GM21786 (cell line): ENCODE measurements at regions not wholly inside any gene's neighbourhood (a gene's known extent, or its start where the extent isn't known, plus 50 kb on each side); places are given as distances from the start of the nearest gene placed in this dataset.
"Not testable (repeated sequence)": the region's sequence is repeated elsewhere in the genome, so short reads cannot be mapped to it uniquely, and the experiment has no call there.

Experiments
- ATAC-seq: cut with Tn5 transposase; IDR thresholded peaks from one replicate; pipeline ENCODE4 v1.9.1; 2021; ENCODE audit not compliant: unreplicated experiment

DNA sequence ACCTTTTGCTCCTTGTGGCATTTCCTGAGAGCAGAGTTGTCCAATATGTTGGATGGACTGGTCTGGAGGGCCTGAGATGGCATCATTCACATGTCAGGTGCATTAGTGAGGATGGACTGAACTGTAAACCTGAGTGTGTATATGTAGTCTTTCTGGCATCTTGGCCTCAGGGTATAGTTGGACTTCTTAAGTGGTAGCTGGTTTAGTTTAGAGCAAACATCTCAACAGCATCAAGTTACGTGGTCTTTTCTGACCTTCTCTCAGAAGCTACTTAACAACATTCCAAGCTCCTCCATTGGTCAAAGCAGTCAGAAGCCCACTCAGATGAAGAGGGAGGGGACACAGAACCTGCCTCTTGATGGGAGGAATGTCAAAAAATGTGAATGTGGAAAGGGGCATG, 829.9 kb downstream of the METTL15 start:
- no peak for ATAC-seq

DNA sequence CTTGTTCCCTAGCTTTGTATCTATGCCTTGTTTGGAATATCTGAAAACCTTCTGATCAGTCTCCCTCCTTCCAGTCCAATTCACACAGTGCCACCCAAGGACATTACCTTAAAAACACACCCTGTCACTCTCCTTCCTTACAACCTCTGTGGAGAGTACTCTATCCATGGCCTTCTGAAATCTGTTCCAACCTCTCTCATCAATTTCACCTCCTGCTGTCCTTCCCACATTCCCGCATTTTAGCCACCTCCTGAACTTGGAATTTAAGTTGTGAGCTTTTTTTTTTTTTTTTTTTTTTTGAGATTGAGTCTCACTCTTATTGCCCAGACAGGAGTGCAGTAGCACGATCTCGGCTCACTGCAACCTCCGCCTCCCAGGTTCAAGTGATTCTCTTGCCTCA, 824.8 kb downstream of the METTL15 start:
- ATAC-seq = no peak

DNA sequence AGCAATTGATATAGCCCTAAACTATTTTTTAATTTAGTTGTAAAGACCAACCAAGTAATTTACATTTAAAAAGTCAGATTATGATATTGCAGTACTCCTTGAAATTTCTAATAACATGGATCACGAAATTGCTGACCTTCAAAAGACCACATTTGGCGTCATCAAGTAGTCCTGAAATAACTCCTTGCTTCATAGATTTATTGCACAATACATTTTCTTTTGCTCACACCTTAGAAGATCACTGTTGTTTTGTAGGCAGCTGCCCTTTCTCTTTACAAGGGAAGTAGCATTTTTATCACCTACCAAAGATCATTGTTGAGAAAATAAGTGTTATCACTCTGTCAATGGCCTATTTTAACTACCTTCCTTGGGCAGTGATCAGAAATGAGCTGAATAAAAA, 815.8 kb downstream of the METTL15 start:
- no peak for ATAC-seq

DNA sequence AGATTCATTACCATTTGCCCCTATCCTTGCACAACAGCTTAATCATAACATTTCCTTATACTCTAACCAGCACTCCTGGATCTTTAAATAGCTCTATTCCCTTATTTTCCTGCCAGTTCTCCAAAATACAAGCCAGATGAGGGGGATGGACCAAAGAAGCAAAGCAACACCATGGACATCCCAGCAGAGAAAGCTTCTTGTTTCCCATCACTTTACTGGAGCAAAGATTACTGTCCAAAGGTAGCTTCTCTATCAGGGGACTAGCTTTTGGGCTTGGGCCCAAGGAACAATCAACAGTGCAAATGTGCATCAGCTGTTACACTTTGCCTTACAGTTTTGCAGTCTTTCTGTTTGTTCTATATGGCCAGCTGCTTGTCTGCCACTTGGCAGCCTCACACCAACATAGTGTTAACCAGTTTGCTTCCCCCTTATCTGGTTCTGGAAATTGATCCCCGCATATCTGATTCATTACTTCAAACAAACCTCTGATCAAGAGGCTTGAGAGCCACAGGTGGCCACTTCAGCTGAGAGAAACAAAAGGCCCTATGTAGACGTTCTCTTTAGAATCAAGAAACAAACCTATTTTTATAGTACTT, 814.3 kb downstream of the METTL15 start:
- ATAC-seq = no peak

DNA sequence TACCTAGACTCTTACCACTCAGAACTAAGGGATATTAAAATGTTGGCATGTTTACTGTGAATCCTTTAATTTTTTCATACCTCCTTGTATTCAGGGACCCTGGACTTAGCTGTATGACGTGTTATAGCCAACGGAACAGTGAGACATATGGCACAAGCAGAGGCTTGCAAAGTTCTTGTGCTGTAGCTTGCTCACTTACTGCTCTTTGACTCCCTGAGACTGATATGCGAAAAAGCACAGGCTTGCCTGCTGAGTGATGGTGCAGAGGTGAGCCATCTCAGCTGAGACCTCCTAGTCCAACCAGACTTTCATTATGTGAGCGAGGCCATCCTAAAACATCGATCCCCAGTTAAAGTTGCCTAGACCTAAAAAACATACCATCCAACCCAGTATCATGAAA, 811.0 kb downstream of the METTL15 start:
- ATAC-seq = no peak

DNA sequence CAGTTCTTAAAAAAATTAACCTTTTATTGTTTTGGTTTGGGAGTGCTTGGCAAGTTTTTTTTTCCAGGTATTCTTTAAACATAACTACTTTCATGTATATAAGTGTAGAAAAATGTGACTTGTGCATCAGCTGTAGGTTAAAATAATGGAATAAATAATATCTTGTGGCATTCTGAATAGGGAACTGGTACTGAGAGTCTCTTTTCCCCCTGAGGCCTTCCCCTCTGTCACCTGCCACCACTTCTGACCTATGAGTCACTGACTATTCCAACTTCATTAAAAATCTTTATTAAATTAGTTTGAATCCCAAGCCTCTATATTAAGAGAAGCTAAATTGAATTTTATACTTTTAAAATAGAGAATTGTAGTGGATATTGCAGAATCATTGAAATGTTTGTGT, 805.7 kb downstream of the METTL15 start:
- no peak for ATAC-seq

DNA sequence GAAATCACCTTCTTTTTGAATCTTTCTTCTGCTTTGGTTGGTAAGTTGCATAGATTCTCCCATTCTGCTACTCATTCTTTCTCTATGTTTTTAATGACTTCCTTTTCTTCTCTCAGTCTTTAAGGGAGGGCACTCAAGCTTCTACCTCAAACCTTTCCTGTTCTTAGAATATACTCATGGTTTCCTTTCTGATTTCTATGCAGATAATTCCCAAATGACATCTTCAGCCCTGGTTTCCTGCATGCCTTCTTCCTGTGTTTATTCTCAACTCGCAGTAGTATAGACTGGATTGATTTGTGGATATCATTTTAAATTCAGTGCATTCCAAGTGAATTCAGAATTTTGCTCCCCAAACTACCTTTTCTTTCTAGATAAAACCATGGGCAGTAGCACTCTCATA, 803.6 kb downstream of the METTL15 start:
- no peak for ATAC-seq

DNA sequence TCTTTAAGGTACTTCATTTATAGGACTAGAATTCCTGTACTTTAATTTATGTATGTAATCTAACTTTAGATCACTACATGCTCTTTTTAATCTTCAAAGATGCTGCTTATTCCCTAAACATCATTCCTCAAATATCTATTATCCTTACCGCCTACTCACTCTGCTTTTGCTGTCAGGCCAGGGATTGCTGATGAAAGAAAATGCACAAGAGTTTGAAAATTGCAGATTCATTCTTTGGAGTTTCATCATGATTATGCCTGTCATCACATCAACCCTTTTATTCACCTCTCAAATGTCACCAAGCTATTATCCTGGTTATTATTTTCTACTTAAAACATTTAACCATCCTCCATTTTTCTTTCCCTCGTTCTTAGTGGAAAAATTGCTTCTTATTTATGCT, 802.7 kb downstream of the METTL15 start:
- ATAC-seq = no peak

DNA sequence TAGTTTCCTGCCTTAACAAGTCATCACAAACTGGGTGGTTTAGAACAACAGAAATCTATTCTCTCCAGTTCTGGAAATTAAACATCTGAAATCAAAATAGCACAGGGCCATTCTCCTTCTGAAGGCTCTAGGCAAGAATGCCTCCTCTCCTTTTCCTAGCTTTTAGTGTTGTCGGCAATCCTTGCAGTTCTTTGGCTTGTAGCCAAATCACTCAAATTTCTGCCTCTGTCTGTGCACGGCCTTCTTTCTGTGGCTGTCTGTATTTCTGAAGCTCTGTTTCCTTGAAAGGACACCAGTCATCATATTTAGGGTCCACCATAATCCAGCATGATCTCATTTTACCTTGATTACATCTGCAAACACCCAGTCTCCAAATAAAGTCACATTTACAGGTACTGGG, 795.5 kb downstream of the METTL15 start:
- ATAC-seq = no peak

DNA sequence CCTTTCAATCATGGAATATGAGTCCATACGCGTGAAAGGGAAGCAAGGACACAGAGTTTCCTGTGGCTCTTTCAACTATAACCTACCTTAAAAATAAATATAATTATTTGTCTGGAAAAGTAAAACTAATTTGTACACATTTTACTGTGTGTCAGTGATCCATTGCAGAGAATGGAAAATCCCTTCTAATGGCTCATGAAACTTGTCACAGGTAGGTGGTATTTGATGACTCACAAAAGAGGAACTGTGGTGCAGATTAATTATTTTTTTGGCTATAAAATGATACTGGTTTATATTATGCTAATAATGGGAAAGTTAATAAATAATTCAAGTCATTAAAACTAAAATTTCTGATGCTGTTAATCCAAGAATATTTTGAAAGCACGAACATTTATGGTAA, 792.2 kb downstream of the METTL15 start:
- no peak for ATAC-seq

DNA sequence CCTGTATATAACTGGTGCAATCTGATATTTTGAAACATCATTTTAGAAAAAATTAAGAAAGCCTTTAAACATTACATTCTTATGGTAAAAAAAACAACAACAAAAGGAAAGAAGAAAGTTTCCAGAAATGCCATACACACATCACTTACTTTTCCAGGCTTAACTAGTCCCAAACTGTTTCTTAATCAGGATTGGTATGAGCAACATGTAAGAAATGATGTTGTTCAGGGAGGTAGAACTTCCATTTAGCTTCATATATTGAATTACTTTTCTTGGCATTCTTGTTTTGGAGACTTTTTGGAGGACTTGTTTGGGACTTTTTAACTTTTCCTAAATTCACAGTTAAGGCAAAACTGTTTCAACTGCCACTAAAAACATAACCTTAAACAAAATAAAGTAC, 791.5 kb downstream of the METTL15 start:
- no peak for ATAC-seq

DNA sequence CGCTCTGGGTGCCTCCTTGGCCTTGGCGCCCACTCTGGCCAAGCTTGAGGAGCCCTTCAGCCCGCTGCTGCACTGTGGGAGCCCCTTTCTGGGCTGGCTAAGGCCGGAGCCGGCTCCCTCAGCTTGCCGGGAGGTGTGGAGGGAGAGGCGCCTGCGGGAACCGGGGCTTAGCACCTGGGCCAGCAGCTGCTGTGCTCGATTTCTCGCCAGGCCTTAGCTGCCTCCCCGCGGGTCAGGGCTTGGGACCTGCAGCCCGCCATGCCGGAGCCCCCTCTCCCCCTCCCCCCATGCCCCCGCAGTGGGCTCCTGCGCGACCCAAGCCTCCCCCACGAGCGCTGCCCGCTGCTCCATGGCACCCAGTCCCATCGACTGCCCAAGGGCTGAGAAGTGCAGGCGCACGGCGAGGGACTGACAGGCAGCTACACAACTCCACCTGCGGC, 782.4 kb downstream of the METTL15 start:
- ATAC-seq = not testable (repeated sequence)

DNA sequence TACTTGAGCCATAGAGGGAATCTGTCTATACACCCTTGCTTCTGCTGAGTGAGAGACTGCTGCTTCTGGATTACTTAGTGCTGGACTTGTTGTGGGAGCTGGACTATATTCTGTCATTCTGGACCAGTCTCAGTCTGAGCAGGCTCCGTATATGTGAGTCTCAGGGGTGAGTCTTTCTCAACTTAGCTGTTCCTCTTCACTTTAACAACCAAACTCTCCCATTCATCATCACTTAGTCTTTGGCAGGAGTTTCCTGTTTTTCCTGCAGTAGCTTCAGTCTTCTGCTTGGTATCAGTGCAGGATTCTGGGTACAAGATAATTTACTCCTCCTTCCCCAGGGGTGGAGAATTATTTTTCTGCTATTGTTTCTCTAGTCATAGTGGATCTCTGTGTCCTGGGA, 779.5 kb downstream of the METTL15 start:
- ATAC-seq = no peak

DNA sequence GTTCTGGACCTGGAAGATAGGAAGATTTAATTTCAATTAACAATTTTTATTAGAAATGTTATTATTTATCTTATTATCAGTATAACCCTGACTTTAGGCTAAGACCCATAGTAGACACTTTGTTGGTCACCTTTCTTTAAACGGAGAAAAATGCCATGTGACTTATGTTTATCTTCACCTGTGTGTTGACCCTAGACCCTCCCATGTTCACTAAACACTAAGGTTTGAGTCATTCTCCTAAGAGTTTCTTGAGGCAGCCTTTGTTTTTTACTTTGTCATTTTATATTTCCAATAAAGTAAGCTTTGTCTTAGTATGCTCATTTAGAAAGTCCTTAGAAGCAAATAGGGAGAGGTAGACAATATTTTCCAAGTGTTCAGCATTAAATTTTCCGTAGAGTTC, 771.7 kb downstream of the METTL15 start:
- ATAC-seq = no peak

DNA sequence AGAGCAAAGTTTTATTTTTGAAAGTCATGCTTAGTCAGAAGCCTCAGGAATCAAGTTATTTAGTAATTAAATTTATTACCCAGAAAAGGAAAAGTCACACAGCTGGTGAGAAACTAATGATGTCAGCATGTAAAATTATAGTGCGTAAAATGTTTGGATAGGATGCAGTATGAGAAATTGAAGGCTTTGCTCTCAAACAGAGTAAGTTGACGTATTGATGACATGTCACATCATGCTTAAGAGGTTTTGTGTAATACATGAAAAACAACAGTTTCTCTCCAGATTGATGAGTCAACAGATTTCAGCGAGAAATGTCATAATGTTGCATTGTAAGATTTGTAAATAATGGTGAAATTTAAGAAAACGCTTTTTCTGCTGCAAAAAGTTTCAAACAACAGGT, 769.8 kb downstream of the METTL15 start:
- ATAC-seq = no peak

DNA sequence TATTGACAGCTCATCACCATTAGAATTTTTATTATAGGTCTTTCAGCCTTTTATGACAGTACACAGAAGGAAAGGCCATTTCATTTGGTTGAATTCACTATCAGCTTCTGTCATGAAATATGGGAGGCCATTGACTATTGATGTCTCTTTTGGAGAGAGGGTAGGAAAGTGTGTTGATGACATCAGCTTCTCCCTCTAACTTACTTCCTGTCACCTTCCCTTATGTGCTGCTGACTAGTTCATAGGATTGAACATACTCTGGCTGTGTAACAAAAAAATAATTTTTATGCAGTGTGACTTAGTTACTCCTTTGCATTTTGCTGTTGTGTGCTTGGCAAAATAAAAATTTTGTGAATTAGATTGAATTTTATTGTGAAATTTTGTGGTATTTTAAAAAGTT, 769.2 kb downstream of the METTL15 start:
- ATAC-seq = no peak

DNA sequence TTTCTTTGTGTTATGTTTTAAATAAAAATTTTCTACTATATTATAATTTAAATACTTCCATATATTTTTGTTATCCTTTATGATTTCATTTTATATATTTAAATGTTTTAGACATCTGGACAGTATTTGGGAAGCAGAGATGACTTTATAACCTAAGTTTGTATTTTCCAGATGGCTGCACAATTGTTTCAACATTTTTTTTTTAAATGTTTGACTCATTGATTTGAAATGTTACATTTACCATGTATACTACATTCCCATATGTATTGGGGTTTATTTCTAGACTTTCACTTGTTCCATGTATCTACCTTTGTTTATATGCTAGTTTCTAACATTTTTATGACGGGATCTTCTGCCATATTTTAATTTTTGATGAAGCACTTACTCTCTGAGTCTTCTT, 766.5 kb downstream of the METTL15 start:
- ATAC-seq = no peak

DNA sequence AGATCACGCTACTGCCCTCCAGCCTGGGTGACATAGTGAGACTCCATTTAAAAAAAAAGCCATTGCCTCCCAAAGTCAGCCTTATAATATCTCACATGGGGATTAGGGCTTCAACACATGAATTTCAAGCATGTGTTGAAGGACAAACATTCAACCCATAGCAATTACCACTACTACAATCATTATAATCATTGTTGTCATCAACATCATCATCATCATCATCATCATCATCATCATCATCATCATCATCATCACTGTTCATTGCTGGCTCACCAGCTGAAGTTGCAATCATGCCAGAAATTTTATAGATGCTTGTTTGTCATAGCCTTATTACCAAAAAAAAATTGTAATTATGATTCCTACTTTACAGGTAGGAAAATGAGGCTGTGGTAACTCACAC, 762.9 kb downstream of the METTL15 start:
- ATAC-seq = no peak

DNA sequence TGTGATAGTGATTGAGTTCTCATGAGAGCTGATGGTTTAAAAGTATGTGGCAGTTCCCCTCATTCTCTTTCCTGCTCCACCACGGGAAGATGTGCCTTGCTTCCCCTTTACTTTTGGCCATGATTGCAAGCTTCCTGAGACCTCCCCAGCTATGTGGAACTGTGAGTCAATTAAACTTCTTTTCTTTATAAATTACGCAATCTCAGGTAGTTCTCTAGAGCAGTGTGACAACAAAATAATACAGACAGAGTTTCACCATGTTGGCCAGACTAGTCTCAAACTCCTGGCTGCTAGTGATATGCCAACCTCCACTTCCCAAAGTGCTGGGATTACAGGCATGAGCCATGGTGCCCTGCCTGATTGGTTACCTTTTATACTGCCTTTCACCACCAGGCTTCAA, 755.2 kb downstream of the METTL15 start:
- ATAC-seq = no peak

DNA sequence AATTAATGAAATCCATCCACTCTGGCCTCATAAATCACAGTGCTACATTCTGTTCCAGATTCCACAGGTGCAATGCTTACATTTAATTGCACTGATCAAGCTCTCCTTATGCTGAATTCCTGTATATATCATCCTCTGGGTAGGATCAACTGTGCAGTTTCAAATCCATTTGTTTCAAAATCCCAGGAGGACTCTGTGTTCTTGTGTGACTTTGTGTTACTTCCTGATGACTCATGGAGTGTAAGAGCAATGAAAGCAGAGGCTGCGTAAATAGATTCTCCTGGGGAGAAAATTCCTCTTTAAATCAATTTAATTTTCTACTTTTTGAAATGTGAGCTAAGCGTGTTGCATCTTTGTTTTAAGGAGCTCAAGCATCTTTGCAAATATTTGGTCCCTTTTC, 752.7 kb downstream of the METTL15 start:
- ATAC-seq = no peak

DNA sequence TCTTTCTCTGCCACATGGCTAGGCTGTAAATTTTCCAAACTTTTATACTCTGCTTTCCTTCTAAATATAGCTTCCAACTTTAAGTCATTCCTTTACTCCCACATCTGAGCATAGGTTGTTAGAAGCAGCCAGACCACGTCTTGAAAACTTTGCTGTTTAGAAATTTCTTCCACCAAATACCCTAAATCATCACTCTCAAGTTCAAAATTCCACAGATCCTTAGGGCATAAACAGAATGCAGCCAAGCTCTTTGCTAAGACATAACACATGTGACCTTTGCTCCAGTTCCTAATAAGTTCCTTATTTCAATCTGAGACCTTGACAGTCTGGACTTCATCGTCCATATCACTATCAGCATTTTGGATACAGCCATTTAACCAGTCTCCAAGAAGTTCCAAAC, 749.9 kb downstream of the METTL15 start:
- ATAC-seq = no peak

DNA sequence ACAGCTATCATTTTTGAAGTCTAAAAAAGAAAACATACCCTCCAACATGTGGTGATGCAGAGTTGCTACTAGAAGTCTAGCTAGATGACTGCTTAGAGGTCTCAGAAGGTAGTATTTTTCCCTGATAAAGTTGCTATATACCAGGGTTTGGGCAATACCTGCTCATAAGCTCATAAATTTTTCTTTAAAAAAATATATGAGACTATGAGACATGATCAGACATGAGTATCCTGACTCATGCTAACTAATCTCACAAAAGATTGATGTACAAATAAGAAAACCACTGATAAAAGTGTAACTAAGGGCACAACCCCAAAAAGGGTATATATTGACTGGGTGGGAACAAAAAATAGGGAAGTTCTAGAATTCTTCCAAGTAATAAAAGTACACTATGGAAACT, 740.9 kb downstream of the METTL15 start:
- ATAC-seq = no peak

DNA sequence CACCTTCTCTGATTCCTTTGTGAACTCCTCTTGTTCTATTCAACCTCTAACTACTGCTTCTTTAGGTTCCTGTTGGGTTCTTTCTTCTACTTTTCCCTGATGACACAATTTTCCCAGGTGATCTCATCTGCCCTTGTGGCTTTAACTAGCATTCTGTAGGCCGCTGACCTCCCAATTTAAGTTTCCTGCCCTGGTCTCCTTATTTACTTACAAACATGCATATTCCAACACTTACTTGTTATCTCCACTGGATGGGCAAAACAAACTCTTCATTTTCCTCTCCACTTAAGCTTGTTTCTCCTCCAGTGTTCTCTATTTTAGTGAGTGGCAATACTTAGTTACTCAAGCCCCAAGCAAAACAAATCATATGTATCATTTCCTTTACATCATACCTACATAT, 734.5 kb downstream of the METTL15 start:
- no peak for ATAC-seq

DNA sequence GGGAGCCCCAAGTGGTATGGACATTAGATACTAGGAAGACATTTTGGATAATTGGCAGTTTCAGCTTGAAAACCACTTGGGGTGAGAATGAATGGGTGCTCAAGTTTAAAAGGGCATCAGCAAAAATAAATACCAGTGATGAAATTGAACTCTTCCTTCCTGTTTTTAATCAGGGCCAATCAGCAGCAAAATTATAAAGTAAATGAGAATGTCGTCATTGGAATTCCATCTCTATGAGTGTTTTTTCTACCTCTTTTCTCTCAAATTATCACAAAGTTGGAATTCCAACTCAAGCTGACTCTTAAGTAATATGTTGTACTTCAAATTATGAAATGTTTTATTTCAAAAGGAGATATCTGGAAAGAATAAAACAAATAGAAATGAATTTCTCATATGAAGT, 730.6 kb downstream of the METTL15 start:
- ATAC-seq = no peak
